PC-3 (cell line): ENCODE measurements at regions not wholly inside any gene's neighbourhood (a gene's known extent, or its start where the extent isn't known, plus 50 kb on each side); places are given as distances from the start of the nearest gene placed in this dataset.

Experiments used
- CTCF ChIP-seq: fragments of 300-600 bp; sonication (generic); conservative IDR thresholded peaks from 2 replicates; pipeline ENCODE4 v1.5.1; 2017; ENCODE audit warnings: antibody characterized with exemption, low read depth, mild to moderate bottlenecking, low read length
- EZH2 ChIP-seq: fragments of 300-600 bp; sonication (generic); IDR thresholded peaks from one replicate; pipeline ENCODE4 v1.6.1; 2017; ENCODE audit warnings: antibody characterized with exemption, mild to moderate bottlenecking, low read length; ENCODE audit not compliant: unreplicated experiment
- EZH2phosphoT487 ChIP-seq: fragments of 300-600 bp; sonication (generic); IDR thresholded peaks from 2 replicates; pipeline ENCODE4 v1.6.1; 2018; ENCODE audit warnings: mild to moderate bottlenecking, antibody characterized with exemption, low read length, borderline replicate concordance

- TF ChIP-seq CTCF = no peak
- no peak for TF ChIP-seq EZH2phosphoT487
- no peak for TF ChIP-seq EZH2
Observed at GRCh38 chr3:25027650-25028049, 400.4 kb upstream of the RARB start.
